Pancreas (tissue), 10 donors: ENCODE measurements at regions not wholly inside any gene's neighbourhood (a gene's known extent, or its start where the extent isn't known, plus 50 kb on each side); places are given as distances from the start of the nearest gene placed in this dataset.
"Not testable (repeated sequence)": the region's sequence is repeated elsewhere in the genome, so short reads cannot be mapped to it uniquely, and the experiment has no call there.

ENCODE experiments used
- ATAC-seq, 4 donors: fragments of 200-7000 bp; cut with Tn5 transposase; one replicate each; pipeline versions ENCODE4 v1.8.0 to v1.9.1; 2020; ENCODE audit warnings: mild to moderate bottlenecking in 4 of 4, moderate library complexity in 4 of 4
- DNase-seq, 6 donors: peaks; one replicate each; pipeline ENCODE4 v3.0.0-alpha.2; 2020
- FAIRE-seq: peaks from 2 replicates; lab custom pipeline; 2012; peaks lifted over from hg19 to GRCh38; lab: Jason Lieb, UNC
- H3K27ac ChIP-seq, 4 donors: fragments of 200-600 bp; sonication (generic); 1 replicate in 3 of 4; 2 replicates in 1 of 4; pipeline versions ENCODE4 v1.5.0 to v1.8.0; 2020
- H3K27me3 ChIP-seq, 4 donors: fragments of 200-600 bp; one replicate each; pipeline ENCODE4 v1.8.0; 2021
- H3K36me3 ChIP-seq, 3 donors: fragments of 200-600 bp; sonication (generic) in 1 of 3; one replicate each; pipeline versions ENCODE4 v1.5.0 to v1.8.0; 2020 to 2021
- H3K4me1 ChIP-seq, 3 donors: fragments of 200-600 bp; one replicate each; pipeline ENCODE4 v1.8.0; 2021
- H3K4me3 ChIP-seq, 4 donors: fragments of 200-600 bp; sonication (generic) in 2 of 4; one replicate each; pipeline versions ENCODE4 v1.5.0 to v1.8.0; 2020 to 2021
- H3K9me3 ChIP-seq, 4 donors: fragments of 200-600 bp; one replicate each; pipeline ENCODE4 v1.8.0; 2021
- WGBS, 2 donors: extraction: QIAGEN DNeasy Blood & Tissue Kit; methylation state at CpG; one replicate each; pipeline ENCODE4 v1.1.7; 2013; 5-methylcytosine and 5-hydroxymethylcytosine counted together
- intact Hi-C, 3 donors: fragments of 100-400 bp; cut with DNase I; formaldehyde crosslinking; loops; one replicate each; pipeline versions ENCODE4 v1.11.1 to v1.14.2; 2022
- TF ChIP-seq, protein P1 (sequence below), 4 donors: fragments of 200-600 bp; sonication (generic) in 3 of 4; IDR thresholded peaks; one replicate each; pipeline versions ENCODE4 v1.5.0 to v1.8.0; 2021; ENCODE audit warnings: antibody characterized with exemption in 4 of 4
- donor health status: healthy with polysubstance abuse.
- donor health status: DM: no; HTN: no; CAD: no; lungs with moderate emphysema.
- donor health status: DM: no; HTN: no; CAD: no.
- donor health status: control.
- donor health status: control.
- donor health status: Bipolar disorder and iron deficiency.
- donor health status: DM: yes; HTN: yes; CAD: no.
- donor health status: DM: no; HTN: no; CAD: no.
- donor health status: DM: no; HTN: no; CAD: no.
- donor health status: DM: yes; HTN: yes; CAD: no.

DNA sequence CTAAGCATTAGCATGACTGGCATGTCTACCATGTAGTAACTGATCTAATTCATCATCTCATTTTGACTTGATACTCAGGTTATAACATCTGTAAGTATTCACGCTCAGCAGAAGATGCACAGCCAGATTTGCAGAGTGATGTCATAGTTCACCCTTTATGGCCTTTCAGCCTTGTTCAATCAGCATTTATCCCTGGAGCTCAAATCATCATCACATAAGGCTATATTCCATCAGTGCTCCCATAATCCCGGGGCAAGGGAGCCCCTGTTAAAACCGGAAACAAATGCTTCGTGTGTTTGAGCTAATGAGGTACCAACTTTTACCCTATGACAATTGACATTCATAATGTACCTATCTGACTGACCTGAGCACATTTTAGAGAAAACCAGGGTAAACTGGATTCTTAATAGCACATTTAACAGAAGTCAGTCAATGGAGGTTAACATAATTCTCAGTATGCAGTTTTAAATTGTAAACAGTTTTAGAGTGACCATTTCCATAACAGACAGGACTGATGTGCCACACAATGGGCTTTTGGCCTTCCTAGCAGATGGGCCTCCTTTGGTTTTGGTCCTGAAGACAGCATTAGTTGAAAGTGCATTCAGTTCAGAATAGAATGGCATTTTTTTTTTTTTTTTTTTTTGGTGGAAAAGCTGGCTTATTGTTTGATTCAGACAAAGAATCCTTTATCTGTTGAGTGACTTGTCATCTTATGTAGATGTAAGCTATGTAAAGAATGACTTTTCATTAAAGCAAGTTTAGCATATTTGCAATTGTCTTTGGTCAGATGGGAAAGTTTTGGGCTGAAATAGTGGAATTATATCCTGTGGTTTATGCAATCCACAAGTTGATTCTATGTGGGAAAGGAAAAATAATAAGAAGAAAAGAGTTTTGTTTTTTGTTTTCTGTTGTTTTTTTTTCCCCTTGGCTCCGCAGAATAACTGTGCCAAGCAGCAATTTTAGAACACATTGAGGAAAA, 866.0 kb upstream of the ACVR2A start:
- Histone ChIP-seq H3K4me3 (no peak overlapping the region), H3K4me1 (no peaks in the 10 kb centered on the region), H3K27ac (no peak overlapping the region), H3K9me3 (no peaks in the 10 kb centered on the region), H3K27me3 (no peaks in the 10 kb centered on the region), H3K36me3 (no peaks in the 10 kb centered on the region)
- TF ChIP-seq, protein P1, sequence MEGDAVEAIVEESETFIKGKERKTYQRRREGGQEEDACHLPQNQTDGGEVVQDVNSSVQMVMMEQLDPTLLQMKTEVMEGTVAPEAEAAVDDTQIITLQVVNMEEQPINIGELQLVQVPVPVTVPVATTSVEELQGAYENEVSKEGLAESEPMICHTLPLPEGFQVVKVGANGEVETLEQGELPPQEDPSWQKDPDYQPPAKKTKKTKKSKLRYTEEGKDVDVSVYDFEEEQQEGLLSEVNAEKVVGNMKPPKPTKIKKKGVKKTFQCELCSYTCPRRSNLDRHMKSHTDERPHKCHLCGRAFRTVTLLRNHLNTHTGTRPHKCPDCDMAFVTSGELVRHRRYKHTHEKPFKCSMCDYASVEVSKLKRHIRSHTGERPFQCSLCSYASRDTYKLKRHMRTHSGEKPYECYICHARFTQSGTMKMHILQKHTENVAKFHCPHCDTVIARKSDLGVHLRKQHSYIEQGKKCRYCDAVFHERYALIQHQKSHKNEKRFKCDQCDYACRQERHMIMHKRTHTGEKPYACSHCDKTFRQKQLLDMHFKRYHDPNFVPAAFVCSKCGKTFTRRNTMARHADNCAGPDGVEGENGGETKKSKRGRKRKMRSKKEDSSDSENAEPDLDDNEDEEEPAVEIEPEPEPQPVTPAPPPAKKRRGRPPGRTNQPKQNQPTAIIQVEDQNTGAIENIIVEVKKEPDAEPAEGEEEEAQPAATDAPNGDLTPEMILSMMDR (IDR thresholded peaks at IDR 0.05) = no peak
- DNase-seq = no peak
- WGBS, 2 donors = 73 to 78% methylated on average over 5 of the region's 5 CpGs
- no peak for FAIRE-seq
- intact Hi-C loops = no loop called here
- ATAC-seq = no peak

GRCh38 chr2:146970981-146971380, 873.8 kb upstream of the ACVR2A start:
- 62 to 80% methylated on average over 4 of the region's 4 CpGs for WGBS, 2 donors
- DNase-seq, intact Hi-C loops, H3K27ac ChIP-seq, H3K4me3 ChIP-seq, H3K9me3 ChIP-seq, H3K36me3 ChIP-seq, H3K4me1 ChIP-seq, ATAC-seq, FAIRE-seq, H3K27me3 ChIP-seq: not testable (repeated sequence)

- H3K27ac ChIP-seq, H3K4me1 ChIP-seq, DNase-seq, H3K36me3 ChIP-seq, intact Hi-C loops, H3K27me3 ChIP-seq, FAIRE-seq, ATAC-seq, H3K4me3 ChIP-seq, H3K9me3 ChIP-seq: not testable (repeated sequence)
- WGBS, 2 donors = 76 to 78% methylated on average over 3 of the region's 3 CpGs
Observed at GRCh38 chr2:146969703-146970102, 875.1 kb upstream of the ACVR2A start.

- no peak overlapping the region for H3K4me3 ChIP-seq
- no peak overlapping the region for H3K27ac ChIP-seq
- no peaks in the 10 kb centered on the region for H3K4me1 ChIP-seq
- no peak for ATAC-seq
- no peaks in the 10 kb centered on the region for H3K27me3 ChIP-seq
- 69 to 74% methylated on average over 1 of the region's 1 CpG for WGBS, 2 donors
- H3K9me3 ChIP-seq = no peaks in the 10 kb centered on the region
- no peaks in the 10 kb centered on the region for H3K36me3 ChIP-seq
- TF ChIP-seq, protein P1 (IDR thresholded peaks at IDR 0.05) = no peak
- intact Hi-C loops = no loop called here
- DNase-seq = no peak
- no peak for FAIRE-seq
Observed at GRCh38 chr2:146964494-146964893, 880.3 kb upstream of the ACVR2A start.

GRCh38 chr2:146954544-146954943, 890.3 kb upstream of the ACVR2A start:
- WGBS, 2 donors = 69% methylated on average over 5 of the region's 5 CpGs
- intact Hi-C loops = no loop called here
- no peak for ATAC-seq
- no peak overlapping the region for H3K4me3 ChIP-seq
- H3K27ac ChIP-seq = no peak overlapping the region
- no peak for FAIRE-seq
- DNase-seq = no peak
- TF ChIP-seq, protein P1 (IDR thresholded peaks at IDR 0.05) = no peak
- H3K9me3 ChIP-seq = no peaks in the 10 kb centered on the region
- H3K4me1 ChIP-seq = no peaks in the 10 kb centered on the region
- no peaks in the 10 kb centered on the region for H3K36me3 ChIP-seq
- no peaks in the 10 kb centered on the region for H3K27me3 ChIP-seq

GRCh38 chr2:146952696-146953095, 892.1 kb upstream of the ACVR2A start:
- TF ChIP-seq, protein P1 (IDR thresholded peaks at IDR 0.05) = no peak
- no peaks in the 10 kb centered on the region for H3K9me3 ChIP-seq
- ATAC-seq (no peak), FAIRE-seq (no peak), DNase-seq (no peak)
- 13 to 15% methylated on average over 3 of the region's 3 CpGs for WGBS, 2 donors
- intact Hi-C loops = no loop called here
- H3K27ac ChIP-seq = no peak overlapping the region
- H3K36me3 ChIP-seq = no peaks in the 10 kb centered on the region
- H3K4me1 ChIP-seq = no peaks in the 10 kb centered on the region
- H3K27me3 ChIP-seq = no peaks in the 10 kb centered on the region
- H3K4me3 ChIP-seq = no peak overlapping the region
